ENCODE measurements at regions not wholly inside any gene's neighbourhood (a gene's known extent, or its start where the extent isn't known, plus 50 kb on each side); places are given as distances from the start of the nearest gene placed in this dataset.

DNA sequence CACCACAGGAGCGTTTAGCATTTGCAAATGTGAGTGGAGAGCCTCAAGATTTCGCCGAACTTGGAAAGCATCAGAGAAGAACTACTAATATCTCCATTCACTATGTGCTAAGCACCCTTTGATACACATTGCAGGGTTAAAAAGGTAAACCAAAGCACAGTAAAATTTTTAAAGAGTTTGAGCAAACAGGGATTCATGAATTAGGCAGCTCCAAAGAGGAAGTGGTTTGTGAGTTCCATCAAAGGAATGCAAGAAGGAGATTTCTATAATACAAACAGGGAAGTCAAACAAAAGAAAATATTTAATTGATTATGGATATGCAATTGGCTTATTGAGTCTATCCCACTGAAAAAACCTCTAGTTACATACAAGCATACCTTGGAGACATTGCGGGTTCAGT is 81.1 kb upstream of the TMEM72 start:
- TF ChIP-seq, protein P1, sequence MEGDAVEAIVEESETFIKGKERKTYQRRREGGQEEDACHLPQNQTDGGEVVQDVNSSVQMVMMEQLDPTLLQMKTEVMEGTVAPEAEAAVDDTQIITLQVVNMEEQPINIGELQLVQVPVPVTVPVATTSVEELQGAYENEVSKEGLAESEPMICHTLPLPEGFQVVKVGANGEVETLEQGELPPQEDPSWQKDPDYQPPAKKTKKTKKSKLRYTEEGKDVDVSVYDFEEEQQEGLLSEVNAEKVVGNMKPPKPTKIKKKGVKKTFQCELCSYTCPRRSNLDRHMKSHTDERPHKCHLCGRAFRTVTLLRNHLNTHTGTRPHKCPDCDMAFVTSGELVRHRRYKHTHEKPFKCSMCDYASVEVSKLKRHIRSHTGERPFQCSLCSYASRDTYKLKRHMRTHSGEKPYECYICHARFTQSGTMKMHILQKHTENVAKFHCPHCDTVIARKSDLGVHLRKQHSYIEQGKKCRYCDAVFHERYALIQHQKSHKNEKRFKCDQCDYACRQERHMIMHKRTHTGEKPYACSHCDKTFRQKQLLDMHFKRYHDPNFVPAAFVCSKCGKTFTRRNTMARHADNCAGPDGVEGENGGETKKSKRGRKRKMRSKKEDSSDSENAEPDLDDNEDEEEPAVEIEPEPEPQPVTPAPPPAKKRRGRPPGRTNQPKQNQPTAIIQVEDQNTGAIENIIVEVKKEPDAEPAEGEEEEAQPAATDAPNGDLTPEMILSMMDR (IDR thresholded peaks at IDR 0.05), result no peak
- no peak for TF ChIP-seq POLR2A (IDR thresholded peaks at IDR 0.05)

All from uterus (tissue), 2 donors.